HG03457 (cell line): ENCODE measurements at regions not wholly inside any gene's neighbourhood (a gene's known extent, or its start where the extent isn't known, plus 50 kb on each side); places are given as distances from the start of the nearest gene placed in this dataset.
"Not testable (repeated sequence)": the region's sequence is repeated elsewhere in the genome, so short reads cannot be mapped to it uniquely, and the experiment has no call there.

ENCODE experiments used
- ATAC-seq: cut with Tn5 transposase; IDR thresholded peaks from one replicate; pipeline ENCODE4 v1.9.1; 2021; ENCODE audit warnings: moderate number of reproducible peaks; ENCODE audit not compliant: unreplicated experiment

- ATAC-seq = not testable (repeated sequence)
Observed at GRCh38 chr15:20473465-20473864, 68.1 kb downstream of the GOLGA6L6 start.

GRCh38 chr15:20472983-20473382, 68.6 kb downstream of the GOLGA6L6 start:
- ATAC-seq = not testable (repeated sequence)

GRCh38 chr15:20470810-20471209, 70.8 kb downstream of the GOLGA6L6 start:
- not testable (repeated sequence) for ATAC-seq

- ATAC-seq = not testable (repeated sequence)
Observed at GRCh38 chr15:20441138-20441537, 100.5 kb downstream of the GOLGA6L6 start.

GRCh38 chr15:20440390-20440789, 101.2 kb downstream of the GOLGA6L6 start:
- ATAC-seq = not testable (repeated sequence)

- not testable (repeated sequence) for ATAC-seq
Observed at GRCh38 chr15:20439111-20439510, 102.5 kb downstream of the GOLGA6L6 start.

GRCh38 chr15:20438255-20438654, 103.3 kb downstream of the GOLGA6L6 start:
- not testable (repeated sequence) for ATAC-seq

GRCh38 chr15:20433468-20433867, 108.1 kb downstream of the GOLGA6L6 start:
- ATAC-seq = not testable (repeated sequence)

- ATAC-seq = not testable (repeated sequence)
Observed at GRCh38 chr15:20430495-20430894, 111.1 kb downstream of the GOLGA6L6 start.

GRCh38 chr15:20420710-20421109, 120.9 kb downstream of the GOLGA6L6 start:
- not testable (repeated sequence) for ATAC-seq

- ATAC-seq = not testable (repeated sequence)
Observed at GRCh38 chr15:20416618-20417017, 125.0 kb downstream of the GOLGA6L6 start.

GRCh38 chr15:20409667-20410198, 131.9 kb downstream of the GOLGA6L6 start:
- not testable (repeated sequence) for ATAC-seq

- no peak for ATAC-seq
Observed at GRCh38 chr15:20409247-20409646, 132.4 kb downstream of the GOLGA6L6 start.

- ATAC-seq = no peak
Observed at GRCh38 chr15:20407553-20407952, 134.0 kb downstream of the GOLGA6L6 start.

GRCh38 chr15:20404571-20404970, 137.0 kb downstream of the GOLGA6L6 start:
- not testable (repeated sequence) for ATAC-seq

GRCh38 chr15:20402586-20402985, 139.0 kb downstream of the GOLGA6L6 start:
- ATAC-seq = not testable (repeated sequence)

GRCh38 chr15:20401058-20401457, 140.5 kb downstream of the GOLGA6L6 start:
- not testable (repeated sequence) for ATAC-seq

- not testable (repeated sequence) for ATAC-seq
Observed at GRCh38 chr15:20398680-20399079, 142.9 kb downstream of the GOLGA6L6 start.

GRCh38 chr15:20388161-20388560, 153.4 kb downstream of the GOLGA6L6 start:
- not testable (repeated sequence) for ATAC-seq

- ATAC-seq = no peak
Observed at GRCh38 chr15:20386198-20386597, 155.4 kb downstream of the GOLGA6L6 start.

GRCh38 chr15:20380199-20380598, 161.4 kb downstream of the GOLGA6L6 start:
- not testable (repeated sequence) for ATAC-seq

- no peak for ATAC-seq
Observed at GRCh38 chr15:20376872-20377271, 164.7 kb downstream of the GOLGA6L6 start.

- not testable (repeated sequence) for ATAC-seq
Observed at GRCh38 chr15:20372416-20372815, 169.2 kb downstream of the GOLGA6L6 start.
